NT2/D1 (cell line): ENCODE measurements at regions not wholly inside any gene's neighbourhood (a gene's known extent, or its start where the extent isn't known, plus 50 kb on each side); places are given as distances from the start of the nearest gene placed in this dataset.

Experiments used
- SUZ12 ChIP-seq: IDR thresholded peaks from 2 replicates; pipeline ENCODE4 v1.6.1; 2011; ENCODE audit not compliant: insufficient read length, insufficient read depth; ENCODE audit errors: extremely low read depth
- YY1 ChIP-seq: IDR thresholded peaks from 2 replicates; pipeline ENCODE4 v1.6.1; 2011; ENCODE audit not compliant: insufficient read length, insufficient read depth
- ZNF274 ChIP-seq: IDR thresholded peaks from 2 replicates; pipeline ENCODE4 v1.6.1; 2011; ENCODE audit warnings: mild to moderate bottlenecking, low read depth, low read length

DNA sequence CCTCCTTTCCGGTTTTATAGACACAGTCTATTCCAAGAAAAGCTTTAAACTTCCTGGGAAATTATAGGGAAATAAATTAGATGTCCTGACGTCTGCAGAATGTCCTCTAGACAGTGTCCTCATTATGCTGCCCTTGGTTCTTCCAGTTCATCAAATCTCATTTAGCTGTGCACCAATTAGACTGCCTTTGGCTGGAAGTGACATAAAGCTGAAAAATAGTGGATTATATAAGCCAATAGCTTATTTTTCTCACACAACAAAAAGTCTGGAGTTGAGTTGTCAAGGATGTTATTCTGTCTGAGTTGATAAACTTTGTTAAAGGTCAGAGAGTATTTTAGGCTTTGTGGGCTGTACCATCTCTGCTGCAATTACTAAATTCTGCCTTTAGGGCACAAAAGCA, 314.8 kb upstream of the TMTC4 start:
- TF ChIP-seq YY1 (no peak), ZNF274 (no peak), SUZ12 (no peak)
